Liver (tissue), 3 donors: ENCODE measurements at regions not wholly inside any gene's neighbourhood (a gene's known extent, or its start where the extent isn't known, plus 50 kb on each side); places are given as distances from the start of the nearest gene placed in this dataset.

Experiments used
- EGR1 ChIP-seq, 2 donors: IDR thresholded peaks; 2 replicates each; pipeline ENCODE4 v1.6.1; 2016 to 2018; ENCODE audit warnings: antibody characterized with exemption in 2 of 2, low read depth in 2 of 2
- FOXA1 ChIP-seq: IDR thresholded peaks from 2 replicates; pipeline ENCODE4 v1.6.1; 2016; ENCODE audit warnings: antibody characterized with exemption
- GABPA ChIP-seq, 2 donors: IDR thresholded peaks in 1 of 2; conservative IDR thresholded peaks in 1 of 2; 2 replicates each; pipeline ENCODE4 v1.6.1; 2016; ENCODE audit warnings: antibody characterized with exemption in 2 of 2, mild to moderate bottlenecking in 1 of 2, moderate library complexity in 1 of 2
- HNF4A ChIP-seq, 2 donors: conservative IDR thresholded peaks; 2 replicates each; pipeline ENCODE4 v1.6.1; 2016; ENCODE audit warnings: antibody characterized with exemption in 2 of 2, mild to moderate bottlenecking in 2 of 2
- HNF4G ChIP-seq: IDR thresholded peaks from 2 replicates; pipeline ENCODE4 v1.6.1; 2016; ENCODE audit warnings: antibody characterized with exemption
- RAD21 ChIP-seq, 2 donors: IDR thresholded peaks; 2 replicates each; pipeline ENCODE4 v1.6.1; 2016; ENCODE audit warnings: antibody characterized with exemption in 2 of 2, mild to moderate bottlenecking in 2 of 2
- RXRA ChIP-seq, 2 donors: IDR thresholded peaks; 2 replicates each; pipeline ENCODE4 v1.6.1; 2017 to 2018; ENCODE audit warnings: antibody characterized with exemption in 2 of 2, mild to moderate bottlenecking in 1 of 2
- YY1 ChIP-seq: IDR thresholded peaks from 2 replicates; pipeline ENCODE4 v1.6.1; 2016; ENCODE audit warnings: antibody characterized with exemption, mild to moderate bottlenecking
- TF ChIP-seq, protein P1 (sequence below): fragments of 150-350 bp; IDR thresholded peaks from 2 replicates; pipeline ENCODE4 v1.5.1; 2017; ENCODE audit warnings: improper control_type of control experiment, low read depth, low read length; ENCODE audit not compliant: missing input control
- TF ChIP-seq, protein P2 (sequence below): IDR thresholded peaks from 2 replicates; pipeline ENCODE4 v1.6.1; 2016; ENCODE audit warnings: antibody characterized with exemption, mild to moderate bottlenecking
- TF ChIP-seq, protein P3 (sequence below): IDR thresholded peaks from 2 replicates; pipeline ENCODE4 v1.6.1; 2016; ENCODE audit warnings: antibody characterized with exemption
- donor health status: healthy.
- donor health status: healthy.

DNA sequence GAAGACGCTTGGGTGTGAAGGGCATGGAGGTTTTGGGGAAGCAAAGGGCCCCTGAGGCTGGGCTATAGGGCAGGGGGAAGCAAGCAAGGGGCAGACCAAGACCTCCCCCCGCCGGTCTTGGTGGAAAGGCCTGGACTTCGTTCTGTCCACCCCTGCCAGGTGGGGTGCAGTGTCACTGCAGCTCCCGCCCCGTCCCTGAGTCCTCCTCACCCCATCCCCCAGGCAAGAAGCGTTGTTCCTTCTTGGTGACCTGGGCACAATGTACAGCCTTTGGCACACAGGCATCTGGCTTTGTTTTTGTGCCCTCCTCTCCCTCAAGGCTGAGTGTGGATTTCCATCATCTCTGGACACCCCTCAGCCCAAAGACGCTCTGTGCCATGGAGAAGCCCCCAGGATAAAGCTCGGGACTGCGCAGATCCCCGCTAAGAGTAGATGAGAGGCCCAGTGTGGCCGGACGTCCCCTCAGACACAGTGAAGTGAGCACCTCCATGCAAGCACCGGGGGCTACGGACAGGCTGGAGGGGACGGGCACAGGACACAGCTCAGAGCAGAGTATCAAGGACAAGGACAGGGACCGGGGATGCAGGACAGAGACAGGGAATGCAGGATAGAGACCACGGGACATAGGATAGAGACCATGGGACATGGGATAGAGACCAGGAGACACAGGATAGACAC is 89.4 kb upstream of the ACTRT2 start:
- TF ChIP-seq HNF4A (conservative IDR thresholded peaks at IDR 0.05) (no peak), FOXA1 (no peak), RXRA (IDR thresholded peaks at IDR 0.05) (no peak), EGR1 (IDR thresholded peaks at IDR 0.05; ENCODE audit: low read depth in 2 of 2) (no peak), RAD21 (IDR thresholded peaks at IDR 0.05) (no peak), GABPA (IDR thresholded peaks at IDR 0.05 in 1 of 2, conservative IDR thresholded peaks at IDR 0.05 in 1 of 2) (no peak), YY1 (no peak), HNF4G (no peak)
- TF ChIP-seq, protein P1, sequence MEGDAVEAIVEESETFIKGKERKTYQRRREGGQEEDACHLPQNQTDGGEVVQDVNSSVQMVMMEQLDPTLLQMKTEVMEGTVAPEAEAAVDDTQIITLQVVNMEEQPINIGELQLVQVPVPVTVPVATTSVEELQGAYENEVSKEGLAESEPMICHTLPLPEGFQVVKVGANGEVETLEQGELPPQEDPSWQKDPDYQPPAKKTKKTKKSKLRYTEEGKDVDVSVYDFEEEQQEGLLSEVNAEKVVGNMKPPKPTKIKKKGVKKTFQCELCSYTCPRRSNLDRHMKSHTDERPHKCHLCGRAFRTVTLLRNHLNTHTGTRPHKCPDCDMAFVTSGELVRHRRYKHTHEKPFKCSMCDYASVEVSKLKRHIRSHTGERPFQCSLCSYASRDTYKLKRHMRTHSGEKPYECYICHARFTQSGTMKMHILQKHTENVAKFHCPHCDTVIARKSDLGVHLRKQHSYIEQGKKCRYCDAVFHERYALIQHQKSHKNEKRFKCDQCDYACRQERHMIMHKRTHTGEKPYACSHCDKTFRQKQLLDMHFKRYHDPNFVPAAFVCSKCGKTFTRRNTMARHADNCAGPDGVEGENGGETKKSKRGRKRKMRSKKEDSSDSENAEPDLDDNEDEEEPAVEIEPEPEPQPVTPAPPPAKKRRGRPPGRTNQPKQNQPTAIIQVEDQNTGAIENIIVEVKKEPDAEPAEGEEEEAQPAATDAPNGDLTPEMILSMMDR = no peak
- TF ChIP-seq, protein P2, sequence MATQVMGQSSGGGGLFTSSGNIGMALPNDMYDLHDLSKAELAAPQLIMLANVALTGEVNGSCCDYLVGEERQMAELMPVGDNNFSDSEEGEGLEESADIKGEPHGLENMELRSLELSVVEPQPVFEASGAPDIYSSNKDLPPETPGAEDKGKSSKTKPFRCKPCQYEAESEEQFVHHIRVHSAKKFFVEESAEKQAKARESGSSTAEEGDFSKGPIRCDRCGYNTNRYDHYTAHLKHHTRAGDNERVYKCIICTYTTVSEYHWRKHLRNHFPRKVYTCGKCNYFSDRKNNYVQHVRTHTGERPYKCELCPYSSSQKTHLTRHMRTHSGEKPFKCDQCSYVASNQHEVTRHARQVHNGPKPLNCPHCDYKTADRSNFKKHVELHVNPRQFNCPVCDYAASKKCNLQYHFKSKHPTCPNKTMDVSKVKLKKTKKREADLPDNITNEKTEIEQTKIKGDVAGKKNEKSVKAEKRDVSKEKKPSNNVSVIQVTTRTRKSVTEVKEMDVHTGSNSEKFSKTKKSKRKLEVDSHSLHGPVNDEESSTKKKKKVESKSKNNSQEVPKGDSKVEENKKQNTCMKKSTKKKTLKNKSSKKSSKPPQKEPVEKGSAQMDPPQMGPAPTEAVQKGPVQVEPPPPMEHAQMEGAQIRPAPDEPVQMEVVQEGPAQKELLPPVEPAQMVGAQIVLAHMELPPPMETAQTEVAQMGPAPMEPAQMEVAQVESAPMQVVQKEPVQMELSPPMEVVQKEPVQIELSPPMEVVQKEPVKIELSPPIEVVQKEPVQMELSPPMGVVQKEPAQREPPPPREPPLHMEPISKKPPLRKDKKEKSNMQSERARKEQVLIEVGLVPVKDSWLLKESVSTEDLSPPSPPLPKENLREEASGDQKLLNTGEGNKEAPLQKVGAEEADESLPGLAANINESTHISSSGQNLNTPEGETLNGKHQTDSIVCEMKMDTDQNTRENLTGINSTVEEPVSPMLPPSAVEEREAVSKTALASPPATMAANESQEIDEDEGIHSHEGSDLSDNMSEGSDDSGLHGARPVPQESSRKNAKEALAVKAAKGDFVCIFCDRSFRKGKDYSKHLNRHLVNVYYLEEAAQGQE = no peak
- TF ChIP-seq, protein P3, sequence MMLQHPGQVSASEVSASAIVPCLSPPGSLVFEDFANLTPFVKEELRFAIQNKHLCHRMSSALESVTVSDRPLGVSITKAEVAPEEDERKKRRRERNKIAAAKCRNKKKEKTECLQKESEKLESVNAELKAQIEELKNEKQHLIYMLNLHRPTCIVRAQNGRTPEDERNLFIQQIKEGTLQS = no peak
